SK-N-MC (cell line): ENCODE measurements at regions not wholly inside any gene's neighbourhood (a gene's known extent, or its start where the extent isn't known, plus 50 kb on each side); places are given as distances from the start of the nearest gene placed in this dataset.

Experiments
- EZH2 ChIP-seq: fragments of 200-600 bp; sonication (generic); IDR thresholded peaks from one replicate; pipeline ENCODE4 v1.6.1; 2017; ENCODE audit warnings: antibody characterized with exemption
- FOXP2 ChIP-seq: optimal IDR thresholded peaks from 2 replicates; pipeline ENCODE3; 2011; ENCODE audit warnings: mild to moderate bottlenecking, moderate library complexity; ENCODE audit not compliant: insufficient read depth; ENCODE audit errors: extremely low read length, control extremely low read depth
- POLR2AphosphoS5 ChIP-seq: IDR thresholded peaks from 2 replicates; pipeline ENCODE4 v1.6.1; 2012; ENCODE audit warnings: mild to moderate bottlenecking, low read depth, low read length, borderline replicate concordance

GRCh38 chr20:48198929-48199451 is 413.7 kb upstream of the SULF2 start:
- TF ChIP-seq POLR2AphosphoS5, result no peak
- no peak for TF ChIP-seq EZH2
- no peak for TF ChIP-seq FOXP2
